NCI-H345 treated with DMSO at 0.1 percent for 48 hours (cell line): ENCODE measurements at regions not wholly inside any gene's neighbourhood (a gene's known extent, or its start where the extent isn't known, plus 50 kb on each side); places are given as distances from the start of the nearest gene placed in this dataset.

Experiments
- DNase-seq: peaks from one replicate; lab custom pipeline; 2025; ENCODE audit not compliant: unreplicated experiment; lab: John Stamatoyannopoulos, UW

DNA sequence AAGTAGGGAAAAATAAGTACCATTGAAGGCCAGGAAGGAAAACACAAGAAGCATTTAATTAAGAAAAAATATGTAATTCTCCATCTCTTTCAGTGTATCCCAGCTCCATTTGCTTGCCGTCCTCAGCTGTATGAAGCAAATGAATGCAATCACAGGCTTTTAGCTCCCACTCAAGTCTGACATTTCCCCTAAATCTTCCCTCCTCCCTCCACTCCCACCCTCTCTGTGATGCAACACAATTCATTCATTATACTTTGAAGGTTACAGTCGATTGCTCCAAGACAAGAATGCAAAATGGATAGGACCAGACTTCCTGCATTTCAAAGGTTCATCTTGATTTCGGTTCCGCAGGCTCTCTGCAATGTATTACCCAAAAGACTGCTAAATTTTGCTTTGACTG lies 172.7 kb upstream of the SERPINE2 start:
- DNase-seq: no peak

DNA sequence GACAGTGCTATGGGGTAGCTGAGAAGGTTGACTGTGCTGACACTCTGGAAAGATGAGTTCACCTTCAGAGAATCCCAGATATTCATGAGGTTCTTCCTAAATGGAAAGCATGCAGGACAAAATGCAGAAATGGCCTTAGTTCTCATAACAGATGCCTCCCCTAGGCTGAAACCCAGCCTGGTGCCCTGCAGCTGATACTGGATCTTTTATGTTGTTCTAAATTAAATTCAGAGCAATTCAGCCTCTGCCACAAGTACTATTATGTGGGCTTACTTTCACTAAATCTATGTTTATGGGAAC lies 172.0 kb upstream of the SERPINE2 start:
- no peak for DNase-seq

DNA sequence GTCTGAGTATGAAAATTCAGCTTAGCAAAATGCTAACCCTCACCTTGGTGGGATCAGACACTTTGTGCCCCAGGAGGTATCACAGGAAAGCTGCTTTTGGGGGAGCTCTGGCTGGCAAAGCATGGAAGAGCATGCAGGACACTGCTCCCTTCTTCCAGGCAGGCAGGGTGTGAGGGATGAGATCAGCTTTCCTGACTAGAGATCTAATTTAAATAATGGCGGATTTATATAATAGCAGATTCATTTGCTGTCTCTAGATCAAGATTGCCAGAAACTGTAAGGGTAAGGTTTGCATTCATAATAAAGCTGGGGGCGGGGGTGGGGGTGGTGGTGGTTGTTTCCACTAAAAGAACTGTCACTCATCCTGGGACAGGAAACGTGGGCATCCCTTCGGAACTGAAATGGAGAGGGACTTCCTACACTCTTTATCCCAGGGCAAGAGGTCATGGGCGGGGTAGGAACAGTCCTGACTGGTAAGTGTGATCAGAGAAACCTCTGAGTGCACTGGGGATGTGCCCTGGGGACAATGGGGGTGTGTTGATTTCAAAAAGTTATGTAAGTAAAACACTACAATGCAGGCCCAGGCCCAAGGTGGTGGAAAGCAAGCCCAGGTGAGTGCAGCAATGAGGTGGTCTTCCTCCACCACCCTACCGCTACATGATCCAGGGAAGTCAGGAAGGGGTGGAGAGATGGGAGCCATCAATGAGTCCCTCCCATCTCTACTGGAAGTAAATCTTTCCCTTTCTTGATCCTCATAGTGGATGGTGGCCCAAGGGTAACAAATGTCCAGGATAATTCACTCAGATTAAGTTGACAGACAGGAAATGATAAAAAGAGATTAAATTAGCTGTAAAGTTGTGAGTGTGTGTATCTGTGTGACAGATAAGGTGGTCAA lies 171.4 kb upstream of the SERPINE2 start:
- no peak for DNase-seq

DNA sequence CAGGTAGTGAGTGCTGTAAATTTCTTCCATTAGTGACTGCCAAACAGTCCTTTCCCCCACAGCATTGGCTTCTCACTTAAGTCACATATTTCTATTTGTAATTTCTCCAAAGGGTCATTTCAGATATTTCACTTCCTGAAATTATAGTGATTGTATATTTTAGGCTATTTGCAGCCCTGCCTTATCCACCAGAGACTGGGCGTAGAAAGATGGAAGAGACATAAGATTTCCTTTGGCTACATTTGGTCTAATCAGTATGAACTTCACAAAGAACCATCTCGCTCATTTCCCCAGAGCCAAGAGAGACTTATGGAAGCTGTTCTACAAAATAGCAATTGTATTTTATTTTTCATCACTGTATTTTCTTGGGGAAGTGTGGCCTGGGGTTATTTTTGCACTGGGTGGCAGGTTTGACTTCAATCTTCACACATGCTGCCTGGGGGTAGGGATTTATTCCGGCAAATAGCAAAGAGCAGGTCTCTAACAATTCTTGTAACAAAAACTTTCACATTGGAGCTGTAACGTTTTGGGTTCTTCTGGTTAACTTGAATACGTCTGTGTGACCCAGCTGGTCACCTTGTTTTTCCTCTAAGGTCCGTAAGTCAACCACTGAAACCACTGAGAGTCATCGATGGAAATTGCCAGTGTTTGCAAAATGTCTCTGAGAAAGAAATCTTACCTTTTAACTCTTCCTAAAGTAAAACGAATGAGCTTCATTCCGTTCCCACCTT lies 170.6 kb upstream of the SERPINE2 start:
- no peak for DNase-seq

DNA sequence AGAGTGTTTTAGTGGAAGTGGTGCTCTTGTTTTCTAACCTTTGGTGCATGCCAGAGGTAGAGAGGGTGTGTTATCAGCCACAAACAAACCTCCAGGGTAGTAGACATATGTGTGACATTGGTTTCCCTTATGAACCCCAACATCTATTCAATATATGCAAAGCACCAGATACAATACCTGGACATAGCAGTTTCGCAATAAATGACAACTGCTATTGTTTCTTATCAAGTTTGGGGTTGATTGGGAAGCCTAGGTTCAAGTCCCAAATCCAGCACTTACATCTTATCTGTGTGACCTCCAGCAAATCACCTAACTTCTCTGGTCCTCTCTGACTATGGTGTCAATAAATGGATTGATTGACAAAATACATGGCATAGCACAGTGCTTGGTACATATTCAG lies 169.4 kb upstream of the SERPINE2 start:
- DNase-seq: no peak

DNA sequence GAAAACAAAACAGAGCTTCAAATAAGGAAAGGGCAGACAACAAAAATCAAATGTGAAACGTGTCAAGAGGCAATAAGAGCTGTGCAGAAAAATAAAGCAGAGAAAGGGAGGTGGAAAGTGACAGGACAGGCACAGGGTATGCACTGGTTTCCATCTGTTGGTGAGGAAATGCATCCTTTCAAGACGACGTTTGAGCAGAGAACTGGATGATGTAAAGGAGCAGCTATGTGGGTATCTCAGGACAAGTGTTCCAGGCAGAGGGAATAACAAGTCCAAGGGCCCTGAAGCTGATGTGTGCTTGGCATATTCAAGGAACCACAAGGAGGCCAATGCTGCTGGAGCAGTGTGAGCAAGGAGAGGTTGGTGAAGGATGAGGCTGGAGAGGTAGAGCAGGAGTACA lies 168.9 kb upstream of the SERPINE2 start:
- no peak for DNase-seq

DNA sequence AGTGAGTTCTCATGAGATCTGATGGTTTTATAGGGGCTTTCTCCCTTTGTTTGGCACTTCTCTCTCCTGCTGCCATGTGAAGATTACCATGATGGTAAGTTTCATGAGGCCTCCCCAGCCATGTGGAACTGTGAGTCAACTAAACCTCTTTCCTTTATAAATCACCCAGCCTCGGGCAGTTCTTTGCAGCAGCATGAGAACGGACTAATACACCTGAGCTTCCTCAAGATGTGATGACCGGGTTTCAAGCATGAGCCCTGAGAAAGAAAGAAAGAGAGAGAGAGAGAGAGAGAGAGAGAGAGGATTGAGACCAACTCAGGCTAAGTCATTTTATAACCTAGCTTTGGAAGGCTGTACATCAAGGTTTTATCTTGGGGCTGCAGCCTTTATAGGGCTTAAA lies 167.7 kb upstream of the SERPINE2 start:
- no peak for DNase-seq

DNA sequence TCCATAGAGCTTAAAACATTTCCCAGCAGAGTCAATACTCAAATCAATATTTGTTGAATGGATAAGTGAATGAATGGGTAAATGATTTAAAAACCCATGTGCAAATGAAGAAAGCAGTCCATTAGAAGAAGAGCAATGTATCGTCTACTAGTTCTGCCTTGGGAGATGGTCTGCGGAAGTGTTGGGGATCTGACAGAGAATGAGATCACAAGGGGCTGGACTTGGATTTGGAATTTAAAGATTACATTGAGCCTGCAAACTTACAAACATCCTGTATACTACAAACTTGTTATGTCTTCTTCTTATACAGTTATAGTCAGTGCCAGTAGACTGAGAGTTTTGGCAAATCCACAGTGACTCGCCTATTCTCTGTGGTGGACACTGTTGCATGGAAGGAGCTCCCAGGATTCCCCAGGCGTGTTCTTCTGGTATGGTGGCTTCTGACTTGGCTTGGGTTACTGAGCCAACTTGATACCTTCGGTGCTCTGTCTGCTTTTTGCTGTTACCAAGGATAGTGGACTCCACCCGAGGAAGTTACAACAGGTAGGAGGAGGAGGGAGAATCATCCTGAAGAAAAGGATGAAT lies 163.3 kb upstream of the SERPINE2 start:
- no peak for DNase-seq

DNA sequence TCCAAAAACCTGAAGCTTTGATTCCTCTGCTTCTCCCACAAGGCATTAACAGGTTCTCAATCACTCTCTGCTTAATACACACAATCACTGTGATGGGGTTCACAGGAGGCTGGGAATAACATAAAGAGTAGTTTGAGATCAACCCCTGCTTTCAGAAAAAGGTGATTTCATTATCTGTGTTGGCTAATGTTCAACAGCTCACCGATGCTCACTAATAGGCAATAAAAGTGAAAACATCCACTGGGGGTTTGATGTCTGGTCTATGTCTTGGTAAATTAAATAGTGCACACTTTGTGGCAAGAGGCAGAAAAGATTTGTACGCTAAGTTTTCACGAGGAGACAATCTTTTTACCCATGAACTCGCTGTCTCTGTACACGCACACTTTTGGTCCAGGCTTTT lies 159.3 kb upstream of the SERPINE2 start:
- DNase-seq: no peak

DNA sequence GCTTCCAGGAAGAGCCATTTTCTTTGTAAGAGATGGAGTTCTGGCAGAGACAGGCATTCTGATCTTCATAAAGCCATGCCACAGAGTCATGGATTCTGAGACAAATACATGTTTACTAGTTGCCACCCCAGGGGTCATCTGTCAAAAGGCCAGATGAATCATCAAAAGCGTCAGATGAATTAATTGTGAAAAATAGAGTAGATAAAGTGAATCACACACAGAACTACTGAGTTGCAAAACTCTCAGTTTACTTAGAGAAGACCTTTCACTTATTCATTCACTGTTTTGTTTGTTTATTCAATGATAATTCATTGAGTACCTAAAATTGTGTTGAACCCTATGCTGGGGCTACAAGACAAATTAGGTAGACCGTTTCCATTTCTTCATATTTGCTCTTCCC lies 157.7 kb upstream of the SERPINE2 start:
- no peak for DNase-seq

DNA sequence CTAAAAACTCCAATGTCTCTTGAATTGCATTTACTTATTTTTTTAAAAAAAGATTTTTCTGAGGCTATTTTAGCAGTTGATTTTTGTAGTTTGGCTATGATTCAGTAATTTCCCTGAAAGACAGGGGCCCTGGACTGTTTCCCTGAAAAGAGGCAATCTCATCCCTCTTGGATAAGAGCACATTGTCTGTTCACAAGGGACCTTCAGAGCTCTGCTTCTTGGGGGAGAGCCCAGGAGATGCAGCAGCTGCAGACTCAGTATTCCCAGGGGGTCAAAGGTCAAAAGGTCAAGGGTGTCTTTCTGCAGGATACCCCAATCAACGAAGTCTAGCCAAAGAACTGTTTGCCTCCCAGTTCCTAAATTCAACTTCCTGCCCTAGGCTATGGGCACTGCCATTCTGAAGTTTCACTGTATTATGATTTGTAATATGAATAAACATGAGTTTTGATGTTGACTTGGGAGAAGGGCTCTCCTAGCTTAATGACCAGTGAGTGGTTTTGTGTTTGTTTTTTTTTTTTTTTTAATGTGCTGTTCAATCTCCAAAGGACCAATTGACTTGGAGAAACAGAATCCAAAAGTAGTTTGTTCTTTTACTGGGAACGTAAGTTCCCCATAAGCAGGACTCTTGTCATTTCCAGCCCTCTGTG lies 157.0 kb upstream of the SERPINE2 start:
- no peak for DNase-seq

DNA sequence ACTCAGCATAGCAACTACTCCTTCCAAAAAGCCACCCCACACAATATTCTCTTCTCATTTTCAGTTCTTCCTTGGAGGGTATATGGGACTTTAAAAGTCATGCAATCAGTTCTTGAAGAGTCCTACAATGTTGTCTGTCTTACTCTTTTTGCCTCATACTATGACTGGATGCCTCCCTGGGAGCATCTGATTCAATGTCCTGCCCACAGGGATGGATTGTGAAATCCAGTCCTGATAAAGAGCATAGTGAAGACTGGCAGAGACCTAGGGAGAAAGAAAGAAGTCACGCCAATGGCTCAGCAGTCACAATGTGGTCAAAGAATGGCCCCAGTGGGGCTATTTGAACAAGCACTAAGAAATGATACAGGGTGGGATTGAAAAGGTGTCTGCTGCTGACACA lies 155.1 kb upstream of the SERPINE2 start:
- DNase-seq: no peak

DNA sequence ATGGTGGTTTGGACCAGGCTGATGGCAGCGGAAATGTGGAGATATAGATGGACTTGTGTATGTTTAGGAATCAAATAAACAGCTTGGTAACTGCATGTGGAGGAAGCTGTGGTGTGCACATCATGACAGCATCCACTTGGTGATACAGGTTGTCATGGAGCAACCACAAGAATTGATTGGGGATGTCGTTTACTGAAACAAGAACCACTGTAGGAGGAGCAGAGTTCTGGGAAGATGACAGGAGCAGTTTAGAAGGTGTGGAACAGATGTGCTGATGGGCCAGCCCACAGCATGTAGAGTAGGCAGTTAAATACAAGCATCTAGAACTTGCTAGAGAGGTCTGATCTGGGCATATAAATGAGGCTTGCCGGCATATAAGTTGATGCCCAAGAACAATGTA lies 152.4 kb upstream of the SERPINE2 start:
- DNase-seq: no peak

DNA sequence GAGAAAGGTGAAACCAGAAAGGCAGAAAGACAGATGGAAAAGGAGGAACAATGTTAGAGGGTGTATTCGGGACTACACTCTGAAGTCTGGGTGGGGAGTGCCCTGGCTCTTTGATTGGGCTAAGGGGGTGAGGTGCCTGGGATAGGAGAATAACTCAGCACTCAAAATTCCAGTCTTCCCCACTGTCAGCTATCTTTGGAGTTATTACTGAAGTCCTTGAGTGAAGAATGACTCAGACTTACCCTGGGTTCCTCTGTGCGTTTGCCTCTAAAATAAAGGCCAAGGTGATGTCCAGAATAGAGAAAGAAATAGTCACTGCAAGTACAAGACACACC lies 151.8 kb upstream of the SERPINE2 start:
- no peak for DNase-seq

DNA sequence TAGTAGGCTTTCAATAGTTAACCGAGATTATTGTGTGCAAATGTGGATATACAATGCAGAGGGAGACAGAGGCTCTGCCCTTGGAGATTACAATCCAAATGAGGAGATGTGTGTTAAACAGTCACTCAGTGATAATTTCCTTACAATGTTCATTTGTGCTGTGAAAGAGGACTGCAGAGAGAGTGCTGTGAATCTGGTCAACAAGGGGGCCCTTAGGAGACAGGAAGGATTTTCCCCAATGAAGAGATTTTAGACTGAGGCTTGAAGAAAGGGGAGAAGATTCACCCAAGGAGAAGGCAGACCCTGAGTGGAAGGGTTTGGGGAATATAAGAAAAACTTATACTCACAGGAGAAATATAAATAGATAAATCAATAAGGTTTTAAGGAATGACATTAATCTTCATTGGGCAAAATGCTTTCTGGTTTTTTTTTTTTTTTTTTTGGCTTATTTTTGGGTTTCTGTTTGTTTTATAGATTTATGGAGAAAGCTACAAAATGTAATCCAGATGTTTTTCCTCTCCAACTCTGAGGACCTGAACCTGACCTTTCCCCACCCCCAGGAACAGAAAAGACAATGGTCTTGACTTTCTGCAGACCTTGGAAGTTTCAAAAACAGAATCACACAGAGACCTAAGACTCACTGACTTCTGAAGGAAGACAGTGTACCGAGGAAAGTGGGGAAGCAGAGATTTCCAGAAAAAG lies 151.3 kb upstream of the SERPINE2 start:
- no peak for DNase-seq

DNA sequence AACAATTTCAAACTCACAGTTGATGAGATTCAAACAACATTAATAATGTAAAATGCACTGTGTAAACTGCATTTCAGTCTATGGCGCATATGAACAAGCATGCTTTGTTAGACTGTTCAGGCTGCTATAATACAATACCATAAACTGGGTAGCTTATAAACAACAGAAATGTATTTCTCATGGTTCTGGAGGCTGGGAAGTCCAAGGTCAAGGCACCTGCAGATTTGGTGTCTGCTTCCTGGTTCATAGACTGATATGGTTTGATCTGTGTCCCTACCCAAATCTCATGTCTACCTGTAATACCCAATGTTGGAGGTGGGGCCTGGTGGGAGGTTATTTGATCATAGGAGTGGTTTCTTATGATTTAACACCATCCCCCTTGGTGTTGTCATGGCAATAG lies 148.1 kb upstream of the SERPINE2 start:
- no peak for DNase-seq

DNA sequence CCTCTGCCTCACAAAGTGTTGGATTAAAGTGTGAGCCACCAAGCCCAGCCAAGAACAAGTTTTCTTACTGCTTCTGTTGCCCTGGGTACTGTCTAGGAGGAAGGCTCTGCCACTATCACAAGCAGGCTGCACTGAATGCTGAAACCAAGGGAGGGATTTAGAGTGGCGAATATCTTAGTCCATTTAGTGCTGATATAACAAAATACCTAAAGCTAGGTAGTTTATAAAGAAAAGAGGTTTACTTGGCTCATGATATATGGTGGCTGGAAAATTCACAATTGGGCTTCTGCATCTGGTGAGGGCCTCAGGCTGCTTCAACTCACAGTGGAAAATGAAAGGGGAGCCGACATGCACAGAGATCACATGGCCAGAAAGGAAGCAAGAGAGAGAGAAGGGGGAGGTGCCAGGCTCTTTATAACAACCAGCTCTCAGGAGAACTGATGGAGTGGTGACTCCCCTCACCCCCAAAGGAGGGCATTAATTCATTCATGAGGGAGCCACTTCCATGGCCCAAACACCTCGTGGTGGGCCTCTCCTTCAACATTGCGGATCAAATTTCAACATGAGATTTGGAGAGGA lies 146.0 kb upstream of the SERPINE2 start:
- no peak for DNase-seq

DNA sequence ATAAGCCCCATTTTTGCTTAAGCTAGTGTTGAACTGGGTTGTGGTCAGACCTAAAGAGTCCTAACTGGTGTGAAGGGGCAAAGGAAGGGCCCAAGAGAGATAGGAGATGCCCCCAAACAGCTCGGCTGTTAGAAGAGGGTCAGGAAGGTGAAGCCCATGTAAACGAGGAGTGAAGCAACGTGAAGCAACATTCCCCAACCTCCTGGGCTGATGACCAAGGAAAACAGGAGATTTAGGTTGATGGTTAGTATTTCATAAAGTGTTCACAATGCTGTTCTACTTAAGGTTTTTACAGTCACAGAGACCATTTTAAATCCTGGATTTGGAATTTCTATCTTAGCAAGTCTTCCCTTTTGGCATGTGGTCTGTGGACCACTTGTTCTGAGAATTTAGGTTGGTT lies 144.0 kb upstream of the SERPINE2 start:
- no peak for DNase-seq

DNA sequence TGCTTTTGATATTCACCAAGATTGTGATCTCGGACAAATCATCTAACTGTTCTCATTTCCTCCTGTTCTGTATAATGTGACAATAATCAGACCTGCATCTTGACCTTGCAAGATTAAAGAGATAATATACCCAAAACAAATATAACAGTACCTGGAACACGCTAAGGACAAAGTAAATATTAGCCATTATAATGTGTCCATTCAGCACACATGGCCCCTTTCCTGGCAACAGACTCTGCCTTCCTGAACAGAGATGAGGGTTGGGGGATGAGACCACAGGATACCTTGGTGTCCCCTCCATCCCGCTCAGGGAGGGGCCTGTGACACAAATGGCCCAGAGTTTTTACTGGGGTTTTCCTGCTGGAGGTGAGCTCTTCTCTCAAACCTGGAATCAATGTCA lies 143.4 kb upstream of the SERPINE2 start:
- DNase-seq: no peak

DNA sequence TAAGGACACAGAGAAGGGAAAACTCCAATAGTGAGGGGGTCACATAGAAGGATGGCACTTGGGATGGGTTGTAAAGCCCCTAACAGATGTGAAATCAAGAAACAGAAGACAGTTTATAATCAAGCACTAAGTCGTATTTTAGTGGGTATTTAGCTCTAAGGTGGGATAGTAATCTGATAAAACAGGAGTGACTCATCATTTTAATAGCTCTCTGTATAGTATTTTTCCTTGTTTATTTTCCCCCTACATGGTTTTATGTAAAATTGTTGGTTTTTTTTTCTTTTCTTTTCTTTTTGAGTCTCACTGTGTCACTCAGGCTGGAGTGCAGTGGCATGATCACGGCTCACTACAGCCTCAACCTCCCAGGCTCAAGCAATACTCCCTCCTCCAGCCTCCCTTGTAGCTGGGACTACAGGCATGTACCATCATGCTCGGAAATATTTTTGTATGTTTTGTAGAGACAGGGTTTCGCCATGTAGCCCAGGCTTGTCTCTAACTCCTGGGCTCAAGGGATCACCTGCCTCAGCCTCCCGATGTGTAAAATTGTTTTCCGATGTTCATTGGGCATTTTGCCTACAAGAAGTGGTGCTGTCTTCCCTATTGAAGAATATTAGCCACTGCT lies 142.6 kb upstream of the SERPINE2 start:
- no peak for DNase-seq

DNA sequence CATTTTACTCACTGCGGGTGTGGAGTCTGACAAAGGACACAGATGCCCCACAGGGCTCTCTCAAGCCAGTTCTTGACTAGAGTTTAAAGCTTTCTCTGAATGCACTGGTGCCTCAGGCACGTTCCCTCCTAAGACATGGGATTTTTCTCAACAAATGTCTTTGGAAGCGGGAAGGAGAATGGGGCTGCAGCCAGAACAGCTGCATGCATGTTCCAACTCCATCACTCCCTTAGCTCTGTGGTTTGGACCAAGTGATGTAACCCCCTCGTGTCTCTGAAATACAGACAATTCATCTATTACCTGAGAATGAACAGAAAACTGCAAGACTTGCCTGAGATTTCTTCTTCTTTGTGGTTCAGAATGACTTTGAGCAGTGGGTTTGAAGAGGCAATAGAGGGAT lies 141.7 kb upstream of the SERPINE2 start:
- DNase-seq: no peak
